ENCODE measurements at regions not wholly inside any gene's neighbourhood (a gene's known extent, or its start where the extent isn't known, plus 50 kb on each side); places are given as distances from the start of the nearest gene placed in this dataset.

- TF ChIP-seq CTCF (conservative IDR thresholded peaks at IDR 0.05; ENCODE audit: low read length): no peak
- TF ChIP-seq EZH2phosphoT487 (IDR thresholded peaks at IDR 0.05; ENCODE audit: borderline replicate concordance, low read depth, low read length): no peak
Measured at GRCh38 chr2:74778381-74779264, 55.3 kb upstream of the HK2 start.
